Embryonic facial prominence (tissue), 1 donor: ENCODE measurements at regions not wholly inside any gene's neighbourhood (a gene's known extent, or its start where the extent isn't known, plus 50 kb on each side); places are given as distances from the start of the nearest gene placed in this dataset.

Source experiments
- DNase-seq: peaks from one replicate; pipeline ENCODE4 v3.0.0-alpha.2; 2016; ENCODE audit errors: extremely low spot score

DNA sequence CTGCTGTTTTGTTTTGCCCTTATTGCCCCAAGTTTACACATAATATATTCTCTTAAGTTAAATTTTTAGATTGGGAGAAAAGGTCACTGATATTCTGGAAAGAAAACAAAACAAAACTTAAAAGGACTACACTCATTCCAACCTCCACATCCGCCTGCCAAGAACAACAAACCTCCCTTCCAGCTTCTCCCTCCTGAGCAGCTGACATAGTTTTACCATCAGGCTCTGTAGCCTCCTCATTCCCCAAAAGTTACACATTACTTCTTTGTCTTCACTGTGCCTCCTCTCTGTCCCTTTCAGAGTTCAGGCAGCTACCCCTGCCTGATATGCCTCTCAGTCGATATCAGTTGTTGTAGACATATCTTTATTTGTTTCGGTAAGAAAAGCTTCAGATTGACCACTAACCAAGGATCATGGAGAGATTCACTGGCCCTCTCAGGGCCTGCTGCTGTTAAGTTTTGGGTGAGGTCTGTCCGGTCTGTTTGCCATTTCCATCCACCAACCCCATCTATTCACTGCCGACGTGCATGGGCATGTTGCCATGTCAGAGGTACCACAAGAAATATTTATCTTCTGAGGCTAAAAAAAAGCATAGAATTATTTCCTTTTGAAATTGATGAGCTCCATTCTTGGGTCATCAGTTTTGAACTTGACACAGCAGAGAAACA, 164.1 kb downstream of the GASK1B start:
- DNase-seq: no peak

DNA sequence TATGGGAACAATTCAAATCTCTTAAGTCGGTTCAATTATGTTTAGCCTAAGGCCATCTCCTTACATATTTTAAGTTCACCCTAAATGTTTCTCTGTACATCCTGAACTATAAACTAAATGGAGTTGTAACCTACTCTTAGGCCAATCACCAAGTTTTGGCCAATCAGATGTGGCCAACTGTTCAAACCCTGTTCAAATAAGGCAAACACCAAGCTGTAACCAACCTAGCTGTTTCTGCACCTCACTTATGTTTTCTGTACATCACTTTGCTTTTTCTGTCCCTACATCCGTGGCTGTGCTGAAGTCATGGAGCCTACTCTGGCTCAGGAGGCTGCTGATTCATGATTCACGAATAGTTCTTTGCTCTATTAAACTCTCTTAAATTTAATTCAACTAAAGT, 165.3 kb downstream of the GASK1B start:
- no peak for DNase-seq

DNA sequence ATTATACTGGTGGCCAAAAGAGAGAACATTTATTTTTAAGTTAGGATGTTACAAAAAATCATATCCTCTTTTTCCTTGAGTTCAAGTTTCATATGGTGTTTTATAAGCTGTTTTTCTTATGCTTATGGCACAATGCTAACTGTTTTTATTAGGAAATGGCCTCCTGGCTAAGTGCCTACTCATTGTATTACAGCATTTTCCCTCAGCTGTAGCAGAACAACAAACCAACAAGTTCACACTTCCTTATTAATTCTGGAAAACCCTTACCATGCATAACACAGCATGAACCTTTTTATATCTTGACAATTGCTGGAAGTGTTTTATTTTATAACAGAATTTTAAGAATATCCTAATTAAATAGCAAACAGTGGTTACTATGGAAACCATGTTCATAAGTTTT, 165.8 kb downstream of the GASK1B start:
- DNase-seq: no peak

DNA sequence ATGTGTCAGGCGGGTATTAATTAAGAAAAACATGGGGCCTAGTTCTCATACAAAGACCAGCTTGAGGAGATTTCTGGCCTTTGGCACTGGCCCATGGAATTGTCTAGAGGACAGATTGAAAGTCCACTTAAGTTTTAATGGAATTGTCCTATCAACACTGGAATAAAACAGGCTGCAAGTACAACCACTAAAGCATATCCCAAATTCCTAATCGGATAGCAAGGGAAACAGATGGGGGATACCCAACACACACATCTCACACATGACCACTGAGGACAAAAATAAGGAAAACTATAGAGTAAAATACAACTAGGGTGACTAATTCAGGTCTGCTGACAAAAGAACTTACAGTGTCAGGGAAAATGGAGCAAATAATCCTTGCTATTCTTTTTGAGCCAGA, 167.8 kb downstream of the GASK1B start:
- no peak for DNase-seq

DNA sequence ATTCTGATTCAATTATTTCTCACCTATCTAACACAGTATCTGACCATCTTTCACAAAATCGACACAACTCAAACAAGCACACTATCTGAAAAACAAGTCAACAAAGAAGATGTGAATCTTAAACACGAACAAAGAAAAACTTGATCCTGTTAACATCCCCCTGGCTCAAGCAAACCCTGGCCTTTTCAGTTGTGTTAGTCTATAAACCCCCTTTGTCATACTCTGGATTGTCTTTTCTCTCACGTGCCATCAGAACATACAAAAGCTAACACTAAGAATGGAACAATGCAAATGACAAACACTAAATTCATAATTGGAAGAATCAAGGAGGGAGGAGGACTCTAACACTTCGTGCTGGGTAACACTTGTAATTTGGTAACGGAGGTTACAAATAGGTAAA, 168.7 kb downstream of the GASK1B start:
- no peak for DNase-seq

DNA sequence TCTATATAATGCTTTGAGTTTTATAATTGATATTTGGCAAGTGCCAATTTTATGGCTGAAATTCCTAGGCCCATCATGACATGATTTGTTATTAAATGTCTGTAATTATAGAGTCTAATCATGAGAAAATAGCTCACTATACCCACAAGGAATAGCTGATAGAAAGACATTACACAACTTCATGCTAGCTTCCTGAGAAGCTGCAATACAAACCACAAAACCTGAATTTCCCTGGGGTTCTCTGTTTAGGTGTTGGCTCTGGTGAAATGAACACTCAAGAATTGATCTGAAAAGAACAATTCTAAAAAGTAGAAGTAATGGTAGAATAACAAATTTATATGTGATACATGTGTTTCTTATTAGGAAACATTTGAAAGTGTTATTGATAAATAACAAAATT, 169.6 kb downstream of the GASK1B start:
- DNase-seq: no peak

DNA sequence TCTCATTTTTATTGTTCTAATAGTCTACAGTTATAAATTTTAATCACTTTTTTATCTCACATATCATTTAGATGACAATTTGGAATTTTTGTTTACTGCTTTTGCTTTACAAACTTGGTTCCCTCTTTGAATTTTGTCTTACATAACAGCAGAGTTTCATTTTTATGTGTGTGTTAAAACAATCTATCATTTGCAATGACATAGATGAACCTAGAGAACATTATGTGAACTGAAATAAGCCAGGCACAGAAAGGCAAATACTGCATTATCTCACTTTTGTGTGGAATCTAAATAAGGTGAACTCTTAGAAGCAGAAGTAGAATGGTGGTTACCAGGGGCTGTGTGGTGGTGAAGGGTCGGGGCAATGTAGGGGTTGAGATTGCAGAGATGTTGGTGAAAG, 170.7 kb downstream of the GASK1B start:
- DNase-seq: no peak

DNA sequence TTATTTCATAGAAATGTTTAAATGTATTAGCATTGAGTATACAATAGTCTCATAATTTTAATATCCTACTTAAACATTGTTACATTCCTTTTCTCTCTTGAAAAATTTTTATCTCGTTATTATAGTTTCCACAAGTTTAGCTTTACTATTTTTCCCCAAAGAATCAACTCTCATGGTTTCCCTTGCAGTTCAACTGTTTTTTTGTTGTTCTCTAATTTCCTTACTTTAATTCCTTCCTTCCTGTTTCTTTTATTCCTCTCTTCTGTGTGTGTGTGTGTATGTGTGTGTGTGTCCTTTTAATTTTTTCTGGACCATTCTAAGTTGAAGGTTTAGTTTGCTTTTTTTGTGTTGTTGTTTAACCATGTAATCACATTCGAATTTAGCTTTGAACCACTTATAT, 171.1 kb downstream of the GASK1B start:
- no peak for DNase-seq

DNA sequence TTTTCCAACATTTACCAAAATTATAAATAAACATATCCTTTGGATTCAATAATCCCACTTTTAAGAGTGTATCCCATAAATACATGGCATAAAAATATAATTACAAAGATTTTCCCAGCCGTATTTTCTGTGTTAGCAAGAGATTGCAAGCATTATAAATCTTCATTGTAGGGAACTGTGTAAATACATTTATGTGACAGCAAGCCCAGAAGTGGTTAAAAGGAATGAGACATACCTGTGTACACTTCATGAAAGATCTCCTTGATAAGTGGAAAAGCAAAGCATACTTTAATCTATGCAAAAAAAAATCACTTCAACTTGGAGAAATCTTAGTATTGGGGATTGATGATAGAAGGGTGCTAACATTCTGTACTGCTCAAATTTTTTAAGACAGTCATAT, 173.1 kb downstream of the GASK1B start:
- DNase-seq: no peak

DNA sequence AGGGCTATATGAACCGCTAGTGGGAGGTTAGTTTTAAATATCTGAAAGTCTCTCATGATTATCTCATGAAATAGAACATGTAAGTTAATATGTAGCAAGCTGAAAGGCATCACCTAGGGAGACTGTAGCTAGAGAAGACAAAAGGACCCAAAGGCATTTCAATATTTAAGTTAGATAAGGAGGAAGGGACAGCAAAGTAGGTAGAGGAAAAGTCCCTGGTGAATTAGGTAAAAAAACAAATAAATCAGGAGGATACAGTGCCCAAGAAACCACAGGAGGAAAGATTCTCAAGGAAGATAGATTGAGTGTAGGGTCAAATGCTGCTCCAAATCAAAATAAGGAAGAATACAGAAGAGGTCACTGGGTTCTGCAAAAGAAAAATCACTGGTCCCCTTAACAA, 175.5 kb downstream of the GASK1B start:
- DNase-seq: no peak

DNA sequence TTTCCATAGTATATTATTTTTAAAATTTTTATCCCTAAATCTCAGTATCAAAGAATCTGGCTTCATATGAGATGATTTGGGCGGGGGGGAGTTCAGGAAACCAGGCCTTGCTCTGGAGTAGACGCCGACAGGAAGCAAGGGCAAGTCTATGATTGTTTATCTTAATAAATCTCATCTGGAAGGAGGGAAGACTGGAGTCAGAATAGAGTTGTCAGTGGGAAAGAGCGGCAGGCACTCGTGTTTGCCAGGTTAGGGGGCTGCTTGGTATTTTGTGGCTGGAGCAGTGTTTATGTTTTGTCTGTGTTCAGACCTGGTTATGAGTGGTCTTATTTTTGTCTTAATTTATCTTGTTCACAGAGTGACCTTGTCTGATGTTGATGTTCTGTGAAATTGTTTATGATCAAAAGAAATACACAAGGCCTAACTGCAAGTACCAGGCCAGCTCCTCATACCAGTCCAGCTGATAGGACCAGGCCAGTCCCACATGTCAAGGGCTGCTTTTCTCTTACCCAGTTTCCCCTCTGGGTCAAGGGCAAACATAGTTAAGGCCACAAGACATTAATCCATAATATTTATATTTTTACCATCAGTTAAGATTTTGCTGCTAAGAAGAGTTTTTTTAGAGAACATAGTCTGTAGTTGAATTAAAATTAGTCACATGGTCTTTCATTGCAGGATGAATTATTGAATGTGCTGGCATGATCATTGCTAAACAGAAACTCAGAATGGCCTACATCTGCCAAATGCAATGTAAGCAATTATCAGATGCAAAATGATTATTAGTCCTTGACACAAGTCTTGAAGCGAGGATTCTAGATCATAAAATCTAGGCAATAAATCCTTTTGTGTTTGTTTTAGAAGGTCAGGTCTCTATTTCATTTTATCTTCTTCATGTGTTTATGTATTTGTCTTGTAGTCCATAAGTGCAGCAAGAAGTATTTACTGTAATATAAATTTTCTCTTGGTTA, 176.5 kb downstream of the GASK1B start:
- no peak for DNase-seq

DNA sequence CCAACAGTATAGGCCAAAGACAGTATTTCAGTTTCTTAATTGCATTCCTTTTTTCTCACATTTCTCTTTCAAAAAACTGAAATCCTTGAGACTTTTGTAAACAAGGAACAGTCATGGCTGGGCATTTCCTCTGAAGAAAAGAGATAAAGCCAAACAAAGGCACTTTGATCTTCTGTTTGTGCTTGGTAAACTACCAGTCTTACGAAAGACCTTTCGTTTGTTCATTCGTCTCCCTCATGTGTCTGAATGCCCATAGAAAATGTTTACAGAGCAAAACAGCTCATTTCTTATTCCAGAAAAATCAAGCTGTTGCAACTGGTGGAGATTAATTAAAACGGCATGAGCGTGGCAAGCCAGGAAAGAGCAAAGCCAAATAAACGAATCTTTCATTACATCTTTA, 178.0 kb downstream of the GASK1B start:
- no peak for DNase-seq

DNA sequence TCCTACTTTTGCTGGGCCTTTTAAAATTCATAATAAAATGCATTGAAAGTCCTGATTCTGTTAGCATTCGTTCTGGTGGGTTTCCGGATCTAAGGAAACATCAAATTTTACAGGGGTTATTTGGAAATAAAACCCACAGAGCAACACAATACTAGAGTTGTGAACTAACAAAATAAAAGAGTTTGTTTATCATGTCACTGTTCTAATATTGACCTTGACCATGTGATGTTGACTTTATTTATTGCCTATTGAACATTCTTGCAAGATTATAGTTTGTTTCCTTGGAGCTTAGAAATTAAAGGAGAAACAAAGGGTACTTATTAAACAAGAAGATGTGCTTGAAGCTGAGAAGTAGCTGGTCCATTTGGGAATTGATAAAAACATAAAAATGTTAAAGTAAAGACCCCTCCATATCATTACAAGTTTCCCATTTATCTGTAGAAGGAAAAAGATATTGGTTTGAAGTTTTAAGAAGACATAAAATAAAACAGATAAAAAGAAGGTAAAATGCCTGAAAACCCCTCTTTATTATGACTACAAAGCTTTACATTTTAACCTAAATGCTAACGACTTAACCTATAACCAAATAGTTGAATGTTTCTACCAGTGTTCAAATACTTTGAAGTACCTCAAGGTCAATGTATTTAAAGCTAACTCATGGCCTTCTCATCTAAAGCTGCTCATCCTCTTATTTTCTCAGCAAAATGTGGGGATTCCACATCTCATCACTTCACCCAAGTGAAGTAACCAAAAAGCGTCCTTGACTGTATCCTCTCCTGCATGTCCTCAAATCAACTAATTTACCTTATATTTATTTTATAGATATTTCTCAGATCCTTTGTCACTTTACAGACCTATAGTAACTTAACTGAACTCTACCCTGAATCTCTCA, 179.6 kb downstream of the GASK1B start:
- DNase-seq: no peak

DNA sequence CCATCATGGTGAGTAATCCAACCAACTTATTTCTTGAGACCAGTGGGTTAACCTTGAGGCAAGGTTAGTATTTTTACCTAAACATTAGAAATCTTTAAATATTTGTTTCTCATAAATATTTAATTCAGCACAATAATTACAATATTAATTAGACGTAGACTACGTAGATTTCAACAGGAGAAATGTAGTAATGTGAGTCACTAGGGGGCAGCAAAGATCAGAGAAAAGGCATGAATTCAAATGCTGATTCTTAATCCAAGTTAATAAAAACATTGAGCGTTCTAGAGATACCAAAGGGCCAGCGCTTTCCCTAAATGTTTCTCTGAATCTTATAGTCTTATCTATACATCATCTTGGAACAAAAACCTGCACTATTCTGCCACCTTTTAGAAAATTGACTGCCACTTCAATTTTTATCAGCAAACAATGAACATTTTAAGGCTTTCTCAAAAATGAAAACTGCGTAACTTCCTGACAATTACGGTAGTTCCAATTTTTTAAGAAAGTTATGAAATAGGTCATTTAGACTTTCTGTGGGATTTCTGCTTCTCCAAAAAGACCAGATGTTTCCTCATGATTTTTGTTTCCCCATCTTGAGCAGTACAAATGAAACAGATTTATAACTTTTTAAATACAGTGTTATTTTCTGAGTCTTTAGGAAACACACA, 180.7 kb downstream of the GASK1B start:
- peak; percentile 23 for DNase-seq

DNA sequence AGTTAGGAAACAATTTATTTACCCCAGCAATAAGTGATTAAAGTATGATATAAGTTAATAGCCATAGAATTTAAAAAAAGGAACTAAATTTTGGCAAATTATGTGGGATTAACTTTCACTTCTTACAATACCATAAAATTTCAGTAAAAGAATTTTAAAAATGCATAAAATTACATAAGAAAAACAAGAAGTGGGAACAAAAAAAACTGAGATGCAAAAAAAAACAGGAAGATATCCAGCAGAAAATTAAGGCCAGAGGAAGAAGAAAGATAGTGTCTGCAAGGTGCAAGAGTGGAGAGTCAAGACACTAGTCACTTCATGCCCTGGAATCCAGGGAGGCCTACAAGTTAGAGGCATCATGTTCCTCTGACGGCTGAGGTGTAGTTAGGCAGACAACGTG, 184.2 kb downstream of the GASK1B start:
- no peak for DNase-seq

DNA sequence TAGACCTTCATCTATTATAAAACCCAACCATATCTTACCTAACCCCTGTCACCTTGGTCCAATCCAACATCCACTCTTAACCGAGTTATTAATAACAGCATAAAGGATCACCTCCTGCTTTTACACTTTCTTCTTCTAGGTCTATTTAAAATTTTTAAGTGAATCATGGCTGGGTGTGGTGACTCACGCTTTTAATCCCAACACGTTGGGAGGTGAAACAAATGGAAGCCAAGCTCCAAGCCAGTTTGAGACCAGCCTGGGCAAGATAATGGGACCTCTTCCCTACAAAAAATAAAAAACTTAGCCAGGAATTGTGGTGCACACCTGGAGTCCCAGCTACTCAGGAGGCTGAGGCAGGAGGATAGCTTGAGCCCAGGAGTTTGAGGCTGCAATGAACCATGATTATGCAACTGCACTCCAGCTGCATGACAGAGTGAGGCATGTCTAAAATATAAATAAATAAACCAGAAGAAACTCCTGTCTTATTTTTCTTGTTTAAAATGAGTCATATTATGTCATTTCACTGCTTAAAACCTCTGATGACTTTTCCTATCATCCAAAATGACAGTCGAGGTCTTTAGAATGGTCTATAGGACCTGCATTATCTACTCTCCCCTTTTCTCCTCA, 188.4 kb downstream of the GASK1B start:
- no peak for DNase-seq

DNA sequence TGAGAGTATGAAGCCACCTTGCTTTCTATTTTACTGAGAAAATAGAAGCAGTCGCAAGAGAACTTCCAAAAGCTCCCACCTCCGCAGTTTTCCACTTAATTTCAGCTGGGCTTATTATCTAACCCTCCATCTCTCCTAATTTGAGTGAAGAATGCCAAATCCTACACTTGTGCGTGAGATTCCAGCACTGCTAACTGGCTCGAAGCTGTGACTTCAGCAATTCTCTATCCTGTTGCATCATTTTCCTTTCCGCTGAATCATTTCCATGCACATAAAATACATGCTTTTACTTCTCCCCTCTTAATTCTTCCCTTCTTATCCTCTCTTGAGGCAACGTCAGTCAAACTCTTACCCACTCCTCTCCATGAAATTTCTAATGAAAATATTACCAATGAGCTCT, 189.5 kb downstream of the GASK1B start:
- no peak for DNase-seq

DNA sequence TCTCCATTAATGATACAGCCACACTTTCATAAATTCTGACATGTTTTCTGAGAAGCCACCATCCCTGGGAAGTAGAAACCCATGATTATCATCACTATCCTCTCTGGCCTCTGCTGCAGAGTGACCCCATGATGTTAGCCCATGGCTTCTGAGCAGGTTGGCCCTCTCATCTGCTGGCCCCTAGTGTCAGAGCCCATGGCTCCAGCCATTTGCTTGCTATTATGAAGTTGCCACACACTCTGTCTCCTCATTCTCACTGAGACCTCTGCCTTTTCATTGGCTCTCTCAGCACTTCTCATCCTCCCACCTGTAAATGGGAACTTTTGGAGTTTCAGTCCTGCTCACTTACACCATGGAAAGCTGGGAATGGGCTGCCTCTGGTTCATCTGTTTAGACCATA, 192.7 kb downstream of the GASK1B start:
- DNase-seq: no peak

DNA sequence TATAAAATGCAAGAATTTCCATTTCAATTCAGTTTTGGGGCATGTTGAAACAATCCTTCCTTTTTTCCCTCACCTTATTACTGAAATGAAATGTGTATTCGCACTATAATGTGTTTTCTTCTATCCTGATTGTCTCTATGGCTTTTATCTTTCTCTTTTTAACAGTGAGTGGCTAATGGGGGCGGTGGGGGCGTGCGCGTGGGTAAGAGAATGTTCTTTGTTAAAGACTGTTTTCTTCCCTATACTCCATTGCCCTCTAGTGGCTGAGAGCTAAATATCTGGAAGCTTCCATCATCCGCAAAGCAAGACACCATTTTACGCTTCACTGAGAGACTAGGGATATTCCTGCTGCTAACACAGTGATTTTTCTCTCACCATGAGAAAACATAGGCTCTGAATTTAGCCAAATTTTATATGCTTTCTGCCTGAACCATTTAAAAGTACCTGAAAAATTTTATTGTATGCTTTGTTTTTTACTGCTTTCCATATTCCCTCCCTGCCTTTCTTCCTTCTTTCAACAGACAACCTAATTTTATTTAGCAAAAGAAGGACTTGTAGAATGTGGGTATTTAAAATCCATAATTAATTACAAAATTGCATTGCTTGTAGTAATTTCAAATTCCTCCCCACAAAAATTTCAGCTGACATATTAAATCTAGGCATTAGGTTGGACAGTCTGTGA, 194.0 kb downstream of the GASK1B start:
- peak; percentile 73 for DNase-seq

DNA sequence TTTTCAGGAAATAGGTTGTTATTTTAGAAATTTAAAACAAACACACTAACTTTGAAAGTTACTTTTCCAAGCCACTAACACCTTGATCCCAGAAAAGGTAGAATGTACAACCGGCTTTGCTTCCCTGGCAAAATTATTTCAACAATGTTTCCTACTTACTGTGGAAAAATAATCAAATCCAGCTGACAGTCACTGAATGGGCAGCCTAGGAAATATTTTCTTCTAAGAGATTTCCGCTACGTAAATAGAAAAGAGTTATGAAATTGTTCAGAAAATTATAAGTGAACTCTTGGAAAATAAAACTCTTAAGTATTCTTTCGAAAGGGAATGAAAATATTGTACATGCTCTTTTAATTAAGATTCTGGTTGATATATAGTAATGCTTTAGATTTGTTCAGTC, 195.7 kb downstream of the GASK1B start:
- DNase-seq: no peak

DNA sequence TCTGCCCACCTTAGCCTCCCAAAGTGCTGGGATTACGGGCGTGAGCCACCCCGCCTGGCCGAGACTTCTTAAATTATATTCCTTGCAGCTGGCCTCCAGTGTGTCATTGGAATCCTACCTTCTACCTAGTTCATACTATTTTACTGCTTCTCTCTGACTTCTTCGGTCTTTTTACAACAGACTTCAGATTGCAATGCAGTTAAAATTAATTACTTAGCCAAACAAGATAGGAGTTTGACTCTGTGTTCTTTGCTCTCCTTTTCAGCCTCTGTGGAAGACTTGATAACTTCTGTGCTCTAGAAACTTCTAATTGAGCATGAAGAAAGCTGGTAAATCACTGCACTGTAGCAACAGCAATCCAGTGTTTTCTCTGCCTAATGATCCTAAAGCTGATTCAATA, 199.5 kb downstream of the GASK1B start:
- no peak for DNase-seq
